SU-DHL-6 (cell line): ENCODE measurements at regions not wholly inside any gene's neighbourhood (a gene's known extent, or its start where the extent isn't known, plus 50 kb on each side); places are given as distances from the start of the nearest gene placed in this dataset.

ENCODE experiments used
- H2AFZ ChIP-seq: fragments of 200-600 bp; sonication (generic); 2 replicates; pipeline ENCODE4 v1.6.1; 2014; ENCODE audit warnings: low read depth, mild to moderate bottlenecking, moderate library complexity, mixed read lengths, antibody characterized with exemption, low read length; ENCODE audit not compliant: severe bottlenecking
- H3F3A ChIP-seq: fragments of 200-600 bp; shearing (Covaris generic); 2 replicates; pipeline ENCODE4 v1.6.0; 2016; ENCODE audit warnings: antibody characterized with exemption, mild to moderate bottlenecking; ENCODE audit not compliant: insufficient read depth
- H3K27ac ChIP-seq: fragments of 200-600 bp; sonication (generic); 2 replicates; pipeline ENCODE4 v1.5.1; 2016; ENCODE audit warnings: low read depth, mild to moderate bottlenecking, low read length, moderate library complexity, mixed read lengths
- H3K27me3 ChIP-seq: fragments of 200-600 bp; sonication (generic), shearing (Covaris generic); 2 replicates; pipeline ENCODE4 v1.6.0; 2014; ENCODE audit warnings: mild to moderate bottlenecking, low read length
- H3K36me3 ChIP-seq: fragments of 200-600 bp; sonication (generic); 2 replicates; pipeline ENCODE4 v1.6.1; 2014; ENCODE audit warnings: mild to moderate bottlenecking, low read length, mixed read lengths
- H3K4me2 ChIP-seq: fragments of 300-600, 200-600 bp; shearing (Covaris generic), sonication (generic); 2 replicates; pipeline ENCODE4 v1.6.0; 2014; ENCODE audit warnings: low read length, low read depth, mild to moderate bottlenecking; ENCODE audit not compliant: poor library complexity, severe bottlenecking
- H3K4me3 ChIP-seq: fragments of 200-600 bp; sonication (generic); 2 replicates; pipeline ENCODE4 v1.5.1; 2014; ENCODE audit warnings: antibody characterized with exemption, low read length, mild to moderate bottlenecking, mixed read lengths; ENCODE audit not compliant: insufficient read depth, poor library complexity, severe bottlenecking
- H3K79me2 ChIP-seq: fragments of 200-600 bp; sonication (generic); 2 replicates; pipeline ENCODE4 v1.6.1; 2014; ENCODE audit warnings: mild to moderate bottlenecking, low read length, moderate library complexity; ENCODE audit not compliant: insufficient read depth
- H3K9ac ChIP-seq: fragments of 200-600 bp; sonication (generic); 2 replicates; pipeline ENCODE4 v1.7.0; 2014; ENCODE audit warnings: mild to moderate bottlenecking, low read length
- H3K9me2 ChIP-seq: fragments of 200-600 bp; sonication (generic); replicated peaks from 2 replicates; pipeline ENCODE4 v1.6.1; 2014; ENCODE audit warnings: low read length; ENCODE audit not compliant: insufficient read depth
- H3K9me3 ChIP-seq: fragments of 200-600 bp; sonication (generic); 2 replicates; pipeline ENCODE4 v1.6.1; 2014; ENCODE audit warnings: low read length, mixed read lengths; ENCODE audit not compliant: insufficient read depth
- H4K20me1 ChIP-seq: fragments of 200-600 bp; sonication (generic); 2 replicates; pipeline ENCODE4 v1.6.1; 2014; ENCODE audit warnings: low read depth, mild to moderate bottlenecking, antibody characterized with exemption, low read length, moderate library complexity, mixed read lengths
- CTCF ChIP-seq: fragments of 200-600 bp; sonication (generic); IDR thresholded peaks from one replicate; pipeline ENCODE4 v1.5.1; 2017; ENCODE audit warnings: antibody characterized with exemption, mild to moderate bottlenecking, low read length, moderate library complexity; ENCODE audit not compliant: insufficient read depth, poor library complexity, severe bottlenecking
- EZH2phosphoT487 ChIP-seq: fragments of 200-600 bp; sonication (generic), shearing (Covaris generic); conservative IDR thresholded peaks from 2 replicates; pipeline ENCODE4 v1.6.1; 2018; ENCODE audit warnings: mild to moderate bottlenecking, antibody characterized with exemption, low read length, moderate library complexity, mixed read lengths

DNA sequence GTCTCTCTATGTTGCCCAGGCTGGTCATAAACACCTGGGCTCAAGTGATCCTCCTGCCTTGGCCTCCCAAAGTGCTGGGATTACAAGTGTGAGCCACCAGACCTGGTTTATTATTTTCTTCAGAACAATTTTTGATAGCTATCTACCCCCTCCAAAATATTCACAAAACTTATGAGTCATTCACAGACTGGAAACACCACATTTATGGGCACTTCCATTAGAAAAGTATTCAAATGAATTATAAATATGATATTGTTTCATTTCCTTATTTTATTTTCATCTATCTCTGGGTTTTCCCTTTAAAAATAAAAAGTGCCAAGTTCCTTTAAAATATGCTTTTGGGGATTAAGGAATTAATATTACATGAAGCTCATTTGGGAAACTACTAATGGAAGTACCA, 58.8 kb upstream of the MSTN start:
- no peak overlapping the region for H3K4me2 ChIP-seq
- TF ChIP-seq EZH2phosphoT487 (no peak), CTCF (no peak)
- no peaks in the 10 kb centered on the region for H3K9me3 ChIP-seq
- H3K9me2 ChIP-seq = no peaks in the 10 kb centered on the region
- H4K20me1 ChIP-seq = no peaks in the 10 kb centered on the region
- H3K27me3 ChIP-seq = no peaks in the 10 kb centered on the region
- H3F3A ChIP-seq = no peaks in the 10 kb centered on the region
- H3K27ac ChIP-seq = no peak overlapping the region
- no peak overlapping the region for H3K4me3 ChIP-seq
- H3K9ac ChIP-seq = no peak overlapping the region
- H2AFZ ChIP-seq = no peak overlapping the region
- no peaks in the 10 kb centered on the region for H3K36me3 ChIP-seq
- no peaks in the 10 kb centered on the region for H3K79me2 ChIP-seq

- TF ChIP-seq CTCF (no peak), EZH2phosphoT487 (no peak)
- H4K20me1 ChIP-seq = no peaks in the 10 kb centered on the region
- no peaks in the 10 kb centered on the region for H3K9me2 ChIP-seq
- no peaks in the 10 kb centered on the region for H3K27me3 ChIP-seq
- no peaks in the 10 kb centered on the region for H3K79me2 ChIP-seq
- H3K36me3 ChIP-seq = no peaks in the 10 kb centered on the region
- H3K4me3 ChIP-seq = no peak overlapping the region
- no peak overlapping the region for H3K9ac ChIP-seq
- H2AFZ ChIP-seq = no peak overlapping the region
- no peak overlapping the region for H3K4me2 ChIP-seq
- H3F3A ChIP-seq = no peaks in the 10 kb centered on the region
- no peak overlapping the region for H3K27ac ChIP-seq
- no peaks in the 10 kb centered on the region for H3K9me3 ChIP-seq
Measured at GRCh38 chr2:190119923-190120590, 57.5 kb upstream of the MSTN start.

- Histone ChIP-seq H3K27ac (no peak overlapping the region), H2AFZ (no peak overlapping the region)
Measured at GRCh38 chr2:190119257-190119656, 56.7 kb upstream of the MSTN start.

More at GRCh38 chr2:190119257-190119656, 56.7 kb upstream of the MSTN start:
- Histone ChIP-seq H3K4me2 (no peak overlapping the region), H3K4me3 (no peak overlapping the region), H4K20me1 (no peaks in the 10 kb centered on the region), H3K9me3 (no peaks in the 10 kb centered on the region), H3K79me2 (no peaks in the 10 kb centered on the region), H3F3A (no peaks in the 10 kb centered on the region), H3K9ac (no peak overlapping the region), H3K9me2 (no peaks in the 10 kb centered on the region), H3K36me3 (no peaks in the 10 kb centered on the region), H3K27me3 (no peaks in the 10 kb centered on the region)
- TF ChIP-seq CTCF (no peak), EZH2phosphoT487 (no peak)
